ENCODE measurements at regions not wholly inside any gene's neighbourhood (a gene's known extent, or its start where the extent isn't known, plus 50 kb on each side); places are given as distances from the start of the nearest gene placed in this dataset.

DNA sequence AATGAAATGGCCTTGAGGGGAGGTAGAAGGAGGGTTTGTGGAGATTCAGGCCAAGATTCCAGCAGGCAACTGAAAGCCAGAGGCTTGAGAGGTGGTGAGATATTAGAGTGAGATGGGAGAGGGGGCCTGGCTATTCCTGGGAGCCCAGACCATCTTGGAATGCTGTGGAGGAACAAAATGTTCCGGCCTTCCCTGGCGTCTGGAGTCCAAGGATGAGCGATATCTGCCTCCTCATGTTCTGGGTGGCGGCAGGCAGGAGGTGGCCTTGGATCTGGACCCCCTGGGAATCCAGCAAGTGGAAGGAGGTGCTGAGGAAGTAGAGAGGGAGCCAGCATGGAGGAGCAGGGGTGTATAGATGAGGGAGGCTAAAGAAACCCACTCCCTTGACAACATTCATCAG is 335.9 kb downstream of the CYP26B1 start:
- no peak for TF ChIP-seq POLR2A (IDR thresholded peaks at IDR 0.05)
- TF ChIP-seq, protein P1, sequence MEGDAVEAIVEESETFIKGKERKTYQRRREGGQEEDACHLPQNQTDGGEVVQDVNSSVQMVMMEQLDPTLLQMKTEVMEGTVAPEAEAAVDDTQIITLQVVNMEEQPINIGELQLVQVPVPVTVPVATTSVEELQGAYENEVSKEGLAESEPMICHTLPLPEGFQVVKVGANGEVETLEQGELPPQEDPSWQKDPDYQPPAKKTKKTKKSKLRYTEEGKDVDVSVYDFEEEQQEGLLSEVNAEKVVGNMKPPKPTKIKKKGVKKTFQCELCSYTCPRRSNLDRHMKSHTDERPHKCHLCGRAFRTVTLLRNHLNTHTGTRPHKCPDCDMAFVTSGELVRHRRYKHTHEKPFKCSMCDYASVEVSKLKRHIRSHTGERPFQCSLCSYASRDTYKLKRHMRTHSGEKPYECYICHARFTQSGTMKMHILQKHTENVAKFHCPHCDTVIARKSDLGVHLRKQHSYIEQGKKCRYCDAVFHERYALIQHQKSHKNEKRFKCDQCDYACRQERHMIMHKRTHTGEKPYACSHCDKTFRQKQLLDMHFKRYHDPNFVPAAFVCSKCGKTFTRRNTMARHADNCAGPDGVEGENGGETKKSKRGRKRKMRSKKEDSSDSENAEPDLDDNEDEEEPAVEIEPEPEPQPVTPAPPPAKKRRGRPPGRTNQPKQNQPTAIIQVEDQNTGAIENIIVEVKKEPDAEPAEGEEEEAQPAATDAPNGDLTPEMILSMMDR (IDR thresholded peaks at IDR 0.05) = no peak
- DNase-seq (ENCODE audit: low spot score in 2 of 2) = peak in 1 of 2 donors; percentile 61
- intact Hi-C loops (cut with DNase I; ENCODE audit: low total_unique reads) = no loop called here
- no peak overlapping the region for H3K4me3 ChIP-seq (ENCODE audit: low read depth, poor library complexity, severe bottlenecking)
- WGBS, 2 donors = 94 to 95% methylated on average over 4 of the region's 4 CpGs

DNA sequence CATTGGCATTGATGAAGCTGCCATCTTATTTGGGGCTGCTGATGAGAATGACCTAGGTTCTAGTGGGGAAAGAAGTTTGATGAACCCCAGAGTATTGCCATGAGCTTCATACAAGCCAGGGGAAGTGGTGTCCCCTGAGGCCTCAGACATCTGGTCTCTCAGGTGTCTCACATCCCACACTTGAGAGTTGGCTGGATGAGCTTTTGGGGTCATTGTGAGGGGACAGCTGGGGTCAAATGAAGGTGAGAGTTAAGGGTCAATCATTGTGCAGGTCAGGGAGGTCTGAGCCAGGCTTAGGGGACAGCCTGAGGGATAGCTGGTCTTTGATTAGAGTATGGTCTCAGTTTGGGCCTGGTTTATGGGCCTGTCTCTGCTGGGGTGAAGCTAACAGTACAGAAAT is 336.5 kb downstream of the CYP26B1 start:
- TF ChIP-seq POLR2A (IDR thresholded peaks at IDR 0.05) = no peak
- TF ChIP-seq, protein P1 (IDR thresholded peaks at IDR 0.05) = no peak
- intact Hi-C loops (cut with DNase I; ENCODE audit: low total_unique reads) = no loop called here
- DNase-seq (ENCODE audit: low spot score in 2 of 2) = peak in 1 of 2 donors; percentile 28
- H3K4me3 ChIP-seq (ENCODE audit: low read depth, poor library complexity, severe bottlenecking) = no peak overlapping the region

DNA sequence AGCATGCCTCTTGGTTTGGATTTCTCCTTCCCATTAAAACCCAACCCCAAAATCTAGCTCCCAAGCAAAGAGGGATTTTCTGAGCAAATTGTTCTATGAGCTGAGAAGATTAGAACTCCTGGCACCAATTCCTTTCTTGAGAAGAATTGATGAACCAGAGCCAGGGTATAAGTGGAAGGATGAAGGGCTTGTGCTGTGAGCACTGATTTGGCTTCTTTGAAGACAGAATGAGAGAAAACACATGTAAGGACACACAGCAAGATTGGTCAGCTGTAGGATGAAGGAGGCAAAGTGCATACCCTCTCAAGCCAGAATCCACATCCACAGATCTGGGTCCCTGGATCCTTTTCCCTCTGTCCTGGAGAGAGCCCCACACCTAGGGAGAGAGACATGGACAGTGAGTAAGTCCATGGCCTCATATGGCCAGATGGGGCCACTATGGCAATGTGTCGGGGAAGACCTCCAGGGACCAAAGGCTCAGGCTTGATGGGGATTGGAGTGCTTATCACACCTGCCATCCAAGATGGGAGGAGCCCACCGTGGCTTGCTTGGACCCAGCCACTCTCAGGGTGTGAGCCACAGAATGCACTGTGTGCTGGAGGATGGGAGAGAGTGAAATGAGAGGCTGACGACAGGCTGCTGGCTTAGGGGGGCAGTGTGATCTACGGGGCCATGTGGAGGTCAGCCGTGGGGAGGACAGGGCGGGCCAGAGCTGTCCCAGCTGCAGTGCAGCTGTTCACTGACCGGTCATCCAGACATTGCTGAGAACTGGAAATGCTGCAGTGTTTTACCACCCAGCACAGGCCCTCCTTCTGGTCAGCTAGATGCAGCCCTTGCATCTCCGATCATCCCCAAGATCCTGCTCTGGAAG is 339.8 kb downstream of the CYP26B1 start:
- H3K4me3 ChIP-seq (ENCODE audit: low read depth, poor library complexity, severe bottlenecking) = no peak overlapping the region
- TF ChIP-seq, protein P1 (IDR thresholded peaks at IDR 0.05) = no peak
- no peak for TF ChIP-seq POLR2A (IDR thresholded peaks at IDR 0.05)
- 53 to 66% methylated on average over 8 of the region's 8 CpGs for WGBS, 2 donors
- intact Hi-C loops (cut with DNase I; ENCODE audit: low total_unique reads) = loop anchor here (10.0 kb wide), 1 partner anchor 347 kb away; no protein-coding TSS in a partner anchor
- peak in 1 of 2 donors; percentile 82 for DNase-seq (ENCODE audit: low spot score in 2 of 2)

DNA sequence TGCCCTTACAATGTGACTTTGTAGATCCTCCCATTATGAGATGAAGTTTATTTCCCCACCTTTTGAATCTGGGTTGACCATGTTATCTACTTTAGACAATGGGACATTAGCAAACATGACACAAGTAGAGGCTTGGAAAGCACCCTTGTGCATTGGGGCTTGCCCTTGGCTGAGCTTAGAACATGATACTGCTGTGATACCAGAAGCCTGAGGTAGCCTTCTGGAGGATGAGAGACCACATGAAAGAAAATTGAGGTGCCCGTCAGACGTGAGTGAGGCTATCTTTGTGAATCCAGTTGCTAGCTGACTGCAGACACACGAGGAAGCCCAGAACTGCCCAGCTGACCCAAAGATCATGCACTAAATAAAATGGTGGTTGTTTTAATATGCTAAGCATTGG is 341.2 kb downstream of the CYP26B1 start:
- no peak overlapping the region for H3K4me3 ChIP-seq (ENCODE audit: low read depth, poor library complexity, severe bottlenecking)
- intact Hi-C loops (cut with DNase I; ENCODE audit: low total_unique reads) = loop anchor here (10.0 kb wide), 1 partner anchor 348 kb away; no protein-coding TSS in a partner anchor
- WGBS, 2 donors = 93 to 95% methylated on average over 3 of the region's 3 CpGs
- TF ChIP-seq POLR2A (IDR thresholded peaks at IDR 0.05) = no peak
- TF ChIP-seq, protein P1 (IDR thresholded peaks at IDR 0.05) = no peak
- DNase-seq (ENCODE audit: low spot score in 2 of 2) = peak in 1 of 2 donors; percentile 3

DNA sequence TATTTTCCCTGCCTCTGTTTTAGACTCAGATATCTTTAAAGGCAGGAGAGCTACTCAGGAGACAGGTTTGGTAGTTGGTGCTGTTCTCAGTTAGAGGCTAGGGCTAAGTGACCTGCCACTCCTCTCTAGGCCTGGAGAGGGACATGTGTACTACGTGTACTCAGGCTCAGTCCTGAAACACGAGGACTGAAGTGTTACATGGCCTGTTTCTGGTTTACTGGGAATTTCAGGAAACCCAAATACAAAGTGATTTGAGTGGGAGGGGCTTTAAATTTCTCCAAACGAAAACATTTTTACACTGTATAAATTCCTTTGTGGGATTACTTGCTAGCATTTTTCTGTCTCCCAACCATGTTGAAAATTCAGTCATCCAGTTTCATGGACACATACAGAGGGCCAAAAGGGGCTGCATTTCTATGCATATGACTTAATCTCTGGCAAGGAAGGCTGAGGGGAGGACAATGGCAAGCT is 343.3 kb downstream of the CYP26B1 start:
- 59 to 73% methylated on average over 3 of the region's 3 CpGs for WGBS, 2 donors
- intact Hi-C loops (cut with DNase I; ENCODE audit: low total_unique reads) = loop anchor here (10.0 kb wide), 1 partner anchor 350 kb away; no protein-coding TSS in a partner anchor
- TF ChIP-seq, protein P1 (IDR thresholded peaks at IDR 0.05) = no peak
- TF ChIP-seq POLR2A (IDR thresholded peaks at IDR 0.05) = no peak
- H3K4me3 ChIP-seq (ENCODE audit: low read depth, poor library complexity, severe bottlenecking) = no peak overlapping the region
- DNase-seq (ENCODE audit: low spot score in 2 of 2) = no peak
